ENCODE measurements at regions not wholly inside any gene's neighbourhood (a gene's known extent, or its start where the extent isn't known, plus 50 kb on each side); places are given as distances from the start of the nearest gene placed in this dataset.

DNA sequence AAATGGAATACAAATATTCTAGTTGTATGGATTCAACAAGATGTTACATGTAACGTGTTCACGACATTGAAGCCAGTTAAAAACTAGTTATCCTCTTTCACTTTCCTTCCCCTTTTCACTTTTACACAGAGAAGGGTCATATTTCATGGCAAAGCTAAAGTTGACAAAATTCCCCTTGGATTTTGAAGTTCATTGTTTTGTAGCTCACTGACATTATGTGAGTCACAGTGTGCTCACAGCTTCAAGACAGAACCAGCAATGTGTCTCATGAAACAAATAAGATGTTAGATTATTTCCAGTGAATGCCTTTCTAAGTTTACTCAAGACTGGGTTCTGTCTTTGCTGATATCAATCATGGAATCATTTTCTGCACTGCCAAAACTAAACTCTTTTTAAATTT is 535.5 kb upstream of the GRIN3A start:
- Histone ChIP-seq H3K36me3 (no peaks in the 10 kb centered on the region), H3K27me3 (no peaks in the 10 kb centered on the region), H3K4me1 (no peaks in the 10 kb centered on the region), H3K27ac (no peak overlapping the region), H3K9me3 (no peaks in the 10 kb centered on the region), H3K4me3 (no peak overlapping the region)
- intact Hi-C loops (cut with DNase I; ENCODE audit: low total_unique reads) (no loop called here), in situ Hi-C loops (cut with MboI; ENCODE audit: low pct_ligation_motif_present in 1 of 4, low pct_unique_long_range_greater_than_20kb in 1 of 4, low sequenced_read_pairs in 3 of 4) (no loop called here)
- TF ChIP-seq, protein P1, sequence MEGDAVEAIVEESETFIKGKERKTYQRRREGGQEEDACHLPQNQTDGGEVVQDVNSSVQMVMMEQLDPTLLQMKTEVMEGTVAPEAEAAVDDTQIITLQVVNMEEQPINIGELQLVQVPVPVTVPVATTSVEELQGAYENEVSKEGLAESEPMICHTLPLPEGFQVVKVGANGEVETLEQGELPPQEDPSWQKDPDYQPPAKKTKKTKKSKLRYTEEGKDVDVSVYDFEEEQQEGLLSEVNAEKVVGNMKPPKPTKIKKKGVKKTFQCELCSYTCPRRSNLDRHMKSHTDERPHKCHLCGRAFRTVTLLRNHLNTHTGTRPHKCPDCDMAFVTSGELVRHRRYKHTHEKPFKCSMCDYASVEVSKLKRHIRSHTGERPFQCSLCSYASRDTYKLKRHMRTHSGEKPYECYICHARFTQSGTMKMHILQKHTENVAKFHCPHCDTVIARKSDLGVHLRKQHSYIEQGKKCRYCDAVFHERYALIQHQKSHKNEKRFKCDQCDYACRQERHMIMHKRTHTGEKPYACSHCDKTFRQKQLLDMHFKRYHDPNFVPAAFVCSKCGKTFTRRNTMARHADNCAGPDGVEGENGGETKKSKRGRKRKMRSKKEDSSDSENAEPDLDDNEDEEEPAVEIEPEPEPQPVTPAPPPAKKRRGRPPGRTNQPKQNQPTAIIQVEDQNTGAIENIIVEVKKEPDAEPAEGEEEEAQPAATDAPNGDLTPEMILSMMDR (IDR thresholded peaks at IDR 0.05): no peak
- no peak for TF ChIP-seq POLR2AphosphoS5 (IDR thresholded peaks at IDR 0.05)
- TF ChIP-seq EP300 (IDR thresholded peaks at IDR 0.05; ENCODE audit: low read depth): no peak
- TF ChIP-seq POLR2A (IDR thresholded peaks at IDR 0.05): no peak
- 48 to 59% methylated on average over 2 of the region's 2 CpGs for WGBS, 2 donors (ENCODE audit: low coverage in 1 of 2)
- DNase-seq: no peak

DNA sequence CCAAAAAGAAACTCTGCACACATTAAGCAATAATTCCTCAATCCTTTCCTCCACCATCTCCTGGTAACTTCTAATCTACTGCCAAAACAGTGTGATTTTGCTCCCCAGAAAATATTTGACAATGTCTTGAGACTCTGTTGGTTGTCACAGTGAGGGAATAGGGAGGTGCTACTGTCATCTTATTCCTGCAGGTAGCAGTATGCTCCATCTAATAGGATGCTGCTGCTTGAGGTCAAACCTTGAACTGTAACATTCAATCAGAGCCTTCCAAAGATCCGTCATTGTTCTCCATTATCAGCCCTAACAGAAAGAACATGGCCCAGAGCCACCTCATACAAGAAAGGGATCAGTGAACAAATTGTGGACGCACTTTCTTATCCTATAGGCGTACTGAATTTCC is 514.7 kb upstream of the GRIN3A start:
- H3K4me3 ChIP-seq: no peak overlapping the region
- H3K4me1 ChIP-seq: no peaks in the 10 kb centered on the region
- 81 to 94% methylated on average over 3 of the region's 3 CpGs for WGBS, 2 donors (ENCODE audit: low coverage in 1 of 2)
- TF ChIP-seq EP300 (IDR thresholded peaks at IDR 0.05; ENCODE audit: low read depth): no peak
- no peak for TF ChIP-seq POLR2A (IDR thresholded peaks at IDR 0.05)
- TF ChIP-seq, protein P1 (IDR thresholded peaks at IDR 0.05): no peak
- TF ChIP-seq POLR2AphosphoS5 (IDR thresholded peaks at IDR 0.05): no peak
- in situ Hi-C loops (cut with MboI; ENCODE audit: low pct_ligation_motif_present in 1 of 4, low pct_unique_long_range_greater_than_20kb in 1 of 4, low sequenced_read_pairs in 3 of 4) (no loop called here), intact Hi-C loops (cut with DNase I; ENCODE audit: low total_unique reads) (no loop called here)
- H3K27ac ChIP-seq: no peak overlapping the region
- DNase-seq: no peak
- no peaks in the 10 kb centered on the region for H3K36me3 ChIP-seq
- no peaks in the 10 kb centered on the region for H3K27me3 ChIP-seq
- no peaks in the 10 kb centered on the region for H3K9me3 ChIP-seq

DNA sequence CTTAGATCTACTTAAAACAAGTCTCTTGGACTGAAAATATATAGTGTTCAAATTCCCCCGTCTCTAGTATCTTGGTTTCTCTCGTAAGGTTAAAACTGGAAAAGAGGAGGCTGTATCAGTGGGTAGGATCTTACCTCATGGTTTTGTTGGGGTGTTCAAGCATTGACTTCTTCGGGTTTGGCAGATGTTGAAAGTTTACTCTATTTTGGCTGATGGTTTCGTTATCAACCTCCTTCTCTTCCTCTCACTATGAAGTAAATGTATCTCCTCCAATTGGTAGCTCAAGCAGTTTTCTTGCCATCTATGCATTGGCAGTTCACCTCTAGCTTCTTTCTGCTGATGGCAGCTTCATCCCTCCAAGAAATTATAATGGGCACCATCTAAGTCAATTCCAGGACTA is 506.5 kb upstream of the GRIN3A start:
- Histone ChIP-seq H3K27ac (no peak overlapping the region), H3K9me3 (no peaks in the 10 kb centered on the region), H3K4me3 (no peak overlapping the region), H3K4me1 (no peaks in the 10 kb centered on the region), H3K36me3 (no peaks in the 10 kb centered on the region), H3K27me3 (no peaks in the 10 kb centered on the region)
- DNase-seq: no peak
- TF ChIP-seq, protein P1 (IDR thresholded peaks at IDR 0.05): no peak
- TF ChIP-seq POLR2AphosphoS5 (IDR thresholded peaks at IDR 0.05) (no peak), EP300 (IDR thresholded peaks at IDR 0.05; ENCODE audit: low read depth) (no peak), POLR2A (IDR thresholded peaks at IDR 0.05) (no peak)
- WGBS, 2 donors (ENCODE audit: low coverage in 1 of 2): 78 to 94% methylated on average over 4 of the region's 4 CpGs
- in situ Hi-C loops (cut with MboI; ENCODE audit: low pct_ligation_motif_present in 1 of 4, low pct_unique_long_range_greater_than_20kb in 1 of 4, low sequenced_read_pairs in 3 of 4): no loop called here
- intact Hi-C loops (cut with DNase I; ENCODE audit: low total_unique reads): no loop called here

DNA sequence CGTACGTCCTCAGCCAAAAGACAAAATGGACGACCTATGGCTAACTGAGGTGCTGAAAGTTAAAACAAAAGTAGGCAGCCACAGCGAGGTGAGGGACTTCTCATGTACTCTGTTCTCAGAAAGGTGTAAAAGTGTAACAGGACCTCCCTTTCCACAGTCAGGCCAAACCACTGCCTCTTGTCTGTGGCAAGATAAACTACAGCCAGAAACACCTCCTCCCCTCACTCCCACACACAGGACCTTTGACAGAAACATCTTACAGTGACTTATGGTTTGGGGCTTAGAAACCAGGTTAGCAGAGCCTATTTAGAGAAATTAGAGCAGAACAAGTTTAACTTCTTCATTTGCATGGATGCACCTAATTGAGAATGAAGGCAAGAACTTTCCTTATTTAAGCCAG is 499.1 kb upstream of the GRIN3A start:
- no peaks in the 10 kb centered on the region for H3K4me1 ChIP-seq
- no peaks in the 10 kb centered on the region for H3K36me3 ChIP-seq
- WGBS, 2 donors (ENCODE audit: low coverage in 1 of 2): 68 to 73% methylated on average over 4 of the region's 4 CpGs
- no peak for TF ChIP-seq EP300 (IDR thresholded peaks at IDR 0.05; ENCODE audit: low read depth)
- TF ChIP-seq, protein P1 (IDR thresholded peaks at IDR 0.05): no peak
- TF ChIP-seq POLR2A (IDR thresholded peaks at IDR 0.05): no peak
- no peak for TF ChIP-seq POLR2AphosphoS5 (IDR thresholded peaks at IDR 0.05)
- no peaks in the 10 kb centered on the region for H3K9me3 ChIP-seq
- H3K4me3 ChIP-seq: no peak overlapping the region
- DNase-seq: no peak
- no peak overlapping the region for H3K27ac ChIP-seq
- intact Hi-C loops (cut with DNase I; ENCODE audit: low total_unique reads) (no loop called here), in situ Hi-C loops (cut with MboI; ENCODE audit: low pct_ligation_motif_present in 1 of 4, low pct_unique_long_range_greater_than_20kb in 1 of 4, low sequenced_read_pairs in 3 of 4) (no loop called here)
- no peaks in the 10 kb centered on the region for H3K27me3 ChIP-seq

All from transverse colon (tissue), 4 donors.